ENCODE measurements at regions not wholly inside any gene's neighbourhood (a gene's known extent, or its start where the extent isn't known, plus 50 kb on each side); places are given as distances from the start of the nearest gene placed in this dataset.

DNA sequence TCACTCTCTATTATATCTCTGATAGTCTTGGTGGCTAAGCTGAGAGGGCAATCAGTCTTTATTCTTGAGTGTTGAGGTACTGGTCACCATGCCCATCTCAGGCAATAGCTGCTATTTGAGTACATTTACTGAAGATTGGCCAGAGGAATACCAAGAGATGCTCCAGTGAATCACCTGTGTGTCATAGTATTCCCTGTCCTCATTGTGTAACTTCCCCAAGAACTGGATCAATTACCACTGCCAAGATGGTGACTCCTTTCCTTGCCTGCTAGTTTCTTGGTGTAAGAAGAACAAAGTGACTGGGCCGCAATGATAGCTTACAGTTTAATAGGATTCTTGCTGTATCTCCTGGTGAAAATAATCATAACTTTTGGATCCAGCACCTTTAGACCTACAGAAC, 418.7 kb upstream of the KIF2A start:
- H3K4me3 ChIP-seq (ENCODE audit: low read depth, low read length): no peak overlapping the region
- ChIA-PET POLR2A (no interaction called here), CTCF (no interaction called here)
- TF ChIP-seq, protein P1, sequence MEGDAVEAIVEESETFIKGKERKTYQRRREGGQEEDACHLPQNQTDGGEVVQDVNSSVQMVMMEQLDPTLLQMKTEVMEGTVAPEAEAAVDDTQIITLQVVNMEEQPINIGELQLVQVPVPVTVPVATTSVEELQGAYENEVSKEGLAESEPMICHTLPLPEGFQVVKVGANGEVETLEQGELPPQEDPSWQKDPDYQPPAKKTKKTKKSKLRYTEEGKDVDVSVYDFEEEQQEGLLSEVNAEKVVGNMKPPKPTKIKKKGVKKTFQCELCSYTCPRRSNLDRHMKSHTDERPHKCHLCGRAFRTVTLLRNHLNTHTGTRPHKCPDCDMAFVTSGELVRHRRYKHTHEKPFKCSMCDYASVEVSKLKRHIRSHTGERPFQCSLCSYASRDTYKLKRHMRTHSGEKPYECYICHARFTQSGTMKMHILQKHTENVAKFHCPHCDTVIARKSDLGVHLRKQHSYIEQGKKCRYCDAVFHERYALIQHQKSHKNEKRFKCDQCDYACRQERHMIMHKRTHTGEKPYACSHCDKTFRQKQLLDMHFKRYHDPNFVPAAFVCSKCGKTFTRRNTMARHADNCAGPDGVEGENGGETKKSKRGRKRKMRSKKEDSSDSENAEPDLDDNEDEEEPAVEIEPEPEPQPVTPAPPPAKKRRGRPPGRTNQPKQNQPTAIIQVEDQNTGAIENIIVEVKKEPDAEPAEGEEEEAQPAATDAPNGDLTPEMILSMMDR (IDR thresholded peaks at IDR 0.05; ENCODE audit: insufficient read depth, low read length, missing control alignments): no peak
- DNase-seq (ENCODE audit: low read depth, low spot score): no peak

DNA sequence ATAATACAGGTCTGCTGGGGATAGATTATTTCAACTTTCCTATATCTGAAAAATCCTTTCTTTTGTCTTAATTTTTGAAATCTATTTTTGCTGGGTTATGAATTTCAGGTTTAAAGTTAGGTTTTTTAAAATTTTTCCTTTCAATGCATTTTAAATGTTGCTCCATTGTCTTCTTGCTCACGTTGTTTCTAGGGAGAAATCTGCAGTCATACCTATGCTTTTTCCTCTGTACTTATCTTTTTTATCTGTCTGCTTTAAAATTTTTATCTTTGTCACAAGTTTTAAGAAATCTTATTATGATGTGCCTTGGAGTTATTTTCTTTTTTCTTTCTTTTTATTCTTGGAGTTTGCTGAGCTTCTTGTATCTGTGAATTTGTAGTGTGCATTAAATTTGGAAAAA, 412.0 kb upstream of the KIF2A start:
- TF ChIP-seq, protein P1 (IDR thresholded peaks at IDR 0.05; ENCODE audit: insufficient read depth, low read length, missing control alignments): no peak
- no peak overlapping the region for H3K4me3 ChIP-seq (ENCODE audit: low read depth, low read length)
- no peak for DNase-seq (ENCODE audit: low read depth, low spot score)
- POLR2A ChIA-PET: no interaction called here
- CTCF ChIA-PET: interaction anchor here (0.6 kb wide), 1 partner anchor 9 kb away, joined by 3 read pairs; no protein-coding TSS in a partner anchor

DNA sequence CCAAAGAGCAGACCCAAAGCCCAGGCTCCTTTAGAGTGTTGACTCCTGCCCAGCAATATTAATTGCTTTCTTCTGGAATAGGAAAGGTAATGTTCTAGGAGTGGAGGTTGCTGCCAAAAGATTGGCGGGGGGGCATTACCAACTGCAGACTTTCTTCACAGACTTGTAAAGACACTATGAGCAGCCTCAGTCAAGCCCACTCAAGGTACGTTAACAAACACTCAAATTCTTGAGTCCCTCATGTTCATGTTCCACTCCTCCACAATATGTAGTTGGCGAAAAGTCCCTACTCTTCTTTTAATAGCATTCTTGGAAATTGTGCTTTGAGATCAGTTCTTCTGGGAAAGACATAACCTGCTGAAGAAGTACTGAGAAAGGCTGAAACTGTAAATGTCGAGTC, 409.2 kb upstream of the KIF2A start:
- ChIA-PET POLR2A (no interaction called here), CTCF (no interaction called here)
- TF ChIP-seq, protein P1 (IDR thresholded peaks at IDR 0.05; ENCODE audit: insufficient read depth, low read length, missing control alignments): no peak
- H3K4me3 ChIP-seq (ENCODE audit: low read depth, low read length): no peak overlapping the region
- no peak for DNase-seq (ENCODE audit: low read depth, low spot score)

DNA sequence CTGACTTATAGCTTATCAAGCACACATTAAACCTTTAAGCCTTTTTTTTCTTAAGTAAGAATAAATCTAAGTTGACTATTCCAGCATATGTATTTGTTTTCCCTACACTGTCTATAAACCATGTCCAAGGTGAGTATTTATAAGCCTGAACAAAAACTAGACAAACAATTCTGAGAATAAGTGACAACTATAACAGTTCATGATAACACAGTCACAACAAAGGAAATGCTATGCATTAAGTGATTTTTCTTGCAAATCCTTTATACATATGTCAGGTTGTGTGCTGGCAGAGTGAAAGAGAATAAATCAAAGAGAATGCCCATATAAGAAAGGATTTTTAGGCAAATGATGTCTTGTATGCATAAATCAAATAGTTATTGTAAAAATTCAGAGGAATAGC, 408.8 kb upstream of the KIF2A start:
- no peak overlapping the region for H3K4me3 ChIP-seq (ENCODE audit: low read depth, low read length)
- TF ChIP-seq, protein P1 (IDR thresholded peaks at IDR 0.05; ENCODE audit: insufficient read depth, low read length, missing control alignments): no peak
- ChIA-PET POLR2A (no interaction called here), CTCF (no interaction called here)
- DNase-seq (ENCODE audit: low read depth, low spot score): no peak

DNA sequence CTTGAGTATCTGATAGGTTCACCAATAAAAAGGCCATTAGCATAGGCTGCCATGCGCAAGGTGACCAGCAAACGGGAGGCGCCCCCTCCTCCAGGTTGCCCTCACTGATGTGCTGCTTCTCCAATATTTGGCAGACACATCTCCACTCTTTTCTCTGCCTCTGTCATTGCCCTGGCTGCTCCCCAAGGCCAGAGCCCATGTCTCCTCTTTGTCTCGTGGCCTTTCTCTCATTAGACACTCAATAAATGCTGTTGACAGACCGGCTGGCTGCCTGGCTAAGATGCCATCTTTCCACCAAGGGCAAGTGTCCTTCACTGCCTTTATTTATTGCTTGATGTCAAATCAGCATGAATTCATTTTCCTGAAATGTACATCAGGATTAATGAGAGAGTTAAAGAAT, 404.0 kb upstream of the KIF2A start:
- DNase-seq (ENCODE audit: low read depth, low spot score): no peak
- no peak overlapping the region for H3K4me3 ChIP-seq (ENCODE audit: low read depth, low read length)
- TF ChIP-seq, protein P1 (IDR thresholded peaks at IDR 0.05; ENCODE audit: insufficient read depth, low read length, missing control alignments): no peak
- CTCF ChIA-PET: no interaction called here
- POLR2A ChIA-PET: no interaction called here

DNA sequence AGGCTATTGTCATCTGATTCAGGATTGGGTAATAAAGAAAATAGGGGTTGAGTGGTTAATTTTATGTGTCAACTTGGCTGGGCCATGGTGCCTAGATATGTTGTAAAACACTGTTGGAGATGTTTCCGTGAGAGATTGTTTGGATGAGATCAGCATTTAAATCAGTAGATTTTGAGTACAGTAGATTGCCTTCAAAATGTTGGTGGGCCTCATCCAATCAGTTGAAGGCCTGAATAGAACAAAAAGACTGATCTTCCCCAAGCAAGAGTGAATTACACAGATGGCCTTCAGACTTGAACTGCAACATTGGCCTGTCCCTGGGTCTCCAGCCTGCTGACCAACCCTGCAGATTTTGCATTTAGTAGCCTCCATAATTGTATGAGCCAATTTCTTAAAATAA, 401.3 kb upstream of the KIF2A start:
- TF ChIP-seq, protein P1 (IDR thresholded peaks at IDR 0.05; ENCODE audit: insufficient read depth, low read length, missing control alignments): no peak
- POLR2A ChIA-PET: no interaction called here
- CTCF ChIA-PET: no interaction called here
- no peak for DNase-seq (ENCODE audit: low read depth, low spot score)
- H3K4me3 ChIP-seq (ENCODE audit: low read depth, low read length): no peak overlapping the region
